B cell (primary cell): ENCODE measurements at regions not wholly inside any gene's neighbourhood (a gene's known extent, or its start where the extent isn't known, plus 50 kb on each side); places are given as distances from the start of the nearest gene placed in this dataset.

Source experiments
- ATAC-seq: fragments of 200-7000 bp; cut with Tn5 transposase; one replicate; pipeline ENCODE4 v1.10.0; 2021; ENCODE audit warnings: low read depth, mild to moderate bottlenecking, moderate number of reproducible peaks, moderate library complexity
- CTCF ChIA-PET: fragments of 350-600 bp; sonication (Branson Sonifier 250); formaldehyde crosslinking; loops from one replicate; lab custom pipeline; 2021; ENCODE audit warnings: antibody characterized with exemption, inconsistent platforms; lab: Charles Lee
- POLR2A ChIA-PET: fragments of 350-600 bp; sonication (Branson Sonifier 250); formaldehyde crosslinking; loops from one replicate; lab custom pipeline; 2021; ENCODE audit warnings: antibody characterized with exemption; lab: Charles Lee
- DNase-seq: peaks from one replicate; pipeline ENCODE4 v3.0.0; 2013
- H2AFZ ChIP-seq: 2 replicates; pipeline ENCODE4 v1.6.1; 2012; ENCODE audit warnings: mild to moderate bottlenecking, low read depth, low read length; ENCODE audit not compliant: insufficient read depth, poor library complexity, severe bottlenecking
- H3K27ac ChIP-seq, 2 donors: 1 replicate in 1 of 2; 2 replicates in 1 of 2; pipeline ENCODE4 v1.5.1; 2012 to 2013; ENCODE audit warnings: low read length in 2 of 2, mild to moderate bottlenecking in 2 of 2, moderate library complexity in 1 of 2
- H3K27me3 ChIP-seq, 4 experiments: fragments of 200-600 bp in 1 of 4; sonication (generic) in 1 of 4; replicated peaks in 1 of 4; 1 replicate in 2 of 4; 2 replicates in 2 of 4; pipeline versions ENCODE4 v1.6.1 to v1.7.0; 2013 to 2016; ENCODE audit warnings: low read length in 3 of 4, mild to moderate bottlenecking in 2 of 4, mixed read lengths in 1 of 4, moderate library complexity in 1 of 4; ENCODE audit not compliant: insufficient read depth in 4 of 4, control insufficient read depth in 3 of 4; ENCODE audit errors: control extremely low read depth in 1 of 4
- H3K36me3 ChIP-seq, 2 experiments: replicated peaks in 1 of 2; 1 replicate in 1 of 2; 2 replicates in 1 of 2; pipeline versions ENCODE4 v1.6.1 to v1.7.1; 2013; ENCODE audit warnings: low read length in 1 of 2; ENCODE audit not compliant: insufficient read depth in 2 of 2, control insufficient read depth in 1 of 2; ENCODE audit errors: control extremely low read depth in 1 of 2, extremely low read depth in 1 of 2
- H3K4me1 ChIP-seq, 2 donors: fragments of 200-600 bp in 1 of 2; sonication (generic) in 1 of 2; 1 replicate in 1 of 2; 2 replicates in 1 of 2; pipeline versions ENCODE4 v1.5.1 to v1.6.1; 2013 to 2017; ENCODE audit warnings: low read length in 2 of 2; ENCODE audit not compliant: control insufficient read depth in 2 of 2, insufficient read depth in 2 of 2
- H3K4me2 ChIP-seq: replicated peaks from 2 replicates; pipeline ENCODE3; 2012; ENCODE audit warnings: mild to moderate bottlenecking, low read depth, low read length; ENCODE audit not compliant: poor library complexity, severe bottlenecking
- H3K4me3 ChIP-seq, 5 experiments: fragments of 200-600 bp in 1 of 5; sonication (generic) in 1 of 5; 1 replicate in 3 of 5; 2 replicates in 2 of 5; pipeline versions ENCODE4 v1.5.1 to v1.7.0; 2011 to 2016; ENCODE audit warnings: low read length in 4 of 5, mild to moderate bottlenecking in 4 of 5, low read depth in 2 of 5, control low read depth in 1 of 5, moderate library complexity in 1 of 5; ENCODE audit not compliant: insufficient read depth in 1 of 5; ENCODE audit errors: control extremely low read depth in 1 of 5, extremely low read depth in 1 of 5
- H3K79me2 ChIP-seq: fragments of 200-600 bp; sonication (generic); one replicate; pipeline ENCODE4 v1.6.0; 2016; ENCODE audit warnings: low read length; ENCODE audit not compliant: control insufficient read depth, insufficient read depth
- H3K9ac ChIP-seq: fragments of 200-600 bp; sonication (generic); 2 replicates; pipeline ENCODE4 v1.6.1; 2017; ENCODE audit warnings: mild to moderate bottlenecking, low read length, moderate library complexity
- H3K9me3 ChIP-seq, 3 donors: one replicate each; pipeline versions ENCODE4 v1.6.1 to v1.7.1; 2013; ENCODE audit warnings: low read length in 2 of 3; ENCODE audit not compliant: control insufficient read depth in 2 of 3, insufficient read depth in 1 of 3; ENCODE audit errors: control extremely low read depth in 1 of 3
- H4K20me1 ChIP-seq: 2 replicates; pipeline ENCODE4 v1.6.0; 2012; ENCODE audit warnings: mild to moderate bottlenecking, low read length; ENCODE audit not compliant: insufficient read depth, control insufficient read depth, poor library complexity, severe bottlenecking
- H3K27ac Mint-ChIP-seq: one replicate; pipeline ENCODE4 v1.8.0; 2021; ENCODE audit warnings: mixed read lengths
- H3K27me3 Mint-ChIP-seq: one replicate; pipeline ENCODE4 v1.8.0; 2021; ENCODE audit warnings: mixed read lengths
- H3K4me1 Mint-ChIP-seq: one replicate; pipeline ENCODE4 v1.8.0; 2021; ENCODE audit warnings: mixed read lengths
- H3K4me3 Mint-ChIP-seq: one replicate; pipeline ENCODE4 v1.8.0; 2021; ENCODE audit warnings: mixed read lengths
- H3K9me3 Mint-ChIP-seq: one replicate; pipeline ENCODE4 v1.8.0; 2022; ENCODE audit warnings: mixed read lengths; ENCODE audit not compliant: insufficient read depth
- EZH2 ChIP-seq: IDR thresholded peaks from 2 replicates; pipeline ENCODE4 v1.6.1; 2012; ENCODE audit warnings: borderline replicate concordance, low read depth, mild to moderate bottlenecking, moderate library complexity, low read length; ENCODE audit not compliant: insufficient read depth, poor library complexity, severe bottlenecking
- WGBS: methylation state at CpG from one replicate; pipeline ENCODE4 v1.1.5; 2013; ENCODE audit warnings: missing lambda C conversion rate; ENCODE audit not compliant: insufficient coverage; 5-methylcytosine and 5-hydroxymethylcytosine counted together
- intact Hi-C: fragments of 100-400 bp; cut with micrococcal nuclease; formaldehyde crosslinking; loops from one replicate; pipeline ENCODE4 v1.10.0; 2022
- TF ChIP-seq, protein P1 (sequence below): fragments of 200-600 bp; IDR thresholded peaks from one replicate; pipeline ENCODE4 v1.8.0; 2022; ENCODE audit warnings: antibody characterized with exemption, mild to moderate bottlenecking

DNA sequence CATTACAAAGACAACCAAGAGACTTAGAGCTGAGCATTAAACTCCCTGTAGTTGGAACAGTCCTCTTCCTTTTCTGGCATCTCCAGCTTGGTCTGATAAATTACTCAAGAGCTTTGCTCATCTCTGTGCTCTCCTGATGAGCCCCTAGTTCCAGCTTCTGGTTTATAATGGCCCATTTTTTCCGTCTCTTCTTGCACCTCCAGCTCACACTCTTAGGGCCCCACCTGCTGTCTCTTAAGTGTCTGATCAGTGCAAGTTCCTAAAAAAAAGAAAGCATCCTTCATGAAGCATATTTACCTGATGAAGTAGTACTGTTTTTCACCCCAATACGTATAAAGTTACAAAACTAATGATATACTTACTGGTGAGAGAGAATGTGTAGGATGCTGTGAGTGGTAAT is 822.9 kb downstream of the RNF144A start:
- H3K9me3 ChIP-seq, result no peaks in the 10 kb centered on the region
- Mint-ChIP-seq H3K27ac (no peak overlapping the region), H3K4me1 (no peaks in the 10 kb centered on the region), H3K9me3 (no peaks in the 10 kb centered on the region), H3K4me3 (no peak overlapping the region), H3K27me3 (peaks cover 6% of the 10 kb centered on the region)
- no peak overlapping the region for H3K9ac ChIP-seq
- DNase-seq, result no peak
- H3K27ac ChIP-seq, result no peak overlapping the region
- no peaks in the 10 kb centered on the region for H3K36me3 ChIP-seq
- H3K4me1 ChIP-seq, result no peaks in the 10 kb centered on the region
- no peak for ATAC-seq
- H3K27me3 ChIP-seq, result no peaks in the 10 kb centered on the region
- no peaks in the 10 kb centered on the region for H3K79me2 ChIP-seq
- no peak overlapping the region for H2AFZ ChIP-seq
- CTCF ChIA-PET, result interaction anchor here (1.0 kb wide), 1 partner anchor 9 kb away, joined by 3 read pairs; no protein-coding TSS in a partner anchor
- intact Hi-C loops, result no loop called here
- no peaks in the 10 kb centered on the region for H4K20me1 ChIP-seq
- no peak overlapping the region for H3K4me3 ChIP-seq
- H3K4me2 ChIP-seq, result no peak overlapping the region
- no CpG with 5 or more reads among the region's 2 CpGs for WGBS
- no peak for TF ChIP-seq EZH2
- TF ChIP-seq, protein P1, sequence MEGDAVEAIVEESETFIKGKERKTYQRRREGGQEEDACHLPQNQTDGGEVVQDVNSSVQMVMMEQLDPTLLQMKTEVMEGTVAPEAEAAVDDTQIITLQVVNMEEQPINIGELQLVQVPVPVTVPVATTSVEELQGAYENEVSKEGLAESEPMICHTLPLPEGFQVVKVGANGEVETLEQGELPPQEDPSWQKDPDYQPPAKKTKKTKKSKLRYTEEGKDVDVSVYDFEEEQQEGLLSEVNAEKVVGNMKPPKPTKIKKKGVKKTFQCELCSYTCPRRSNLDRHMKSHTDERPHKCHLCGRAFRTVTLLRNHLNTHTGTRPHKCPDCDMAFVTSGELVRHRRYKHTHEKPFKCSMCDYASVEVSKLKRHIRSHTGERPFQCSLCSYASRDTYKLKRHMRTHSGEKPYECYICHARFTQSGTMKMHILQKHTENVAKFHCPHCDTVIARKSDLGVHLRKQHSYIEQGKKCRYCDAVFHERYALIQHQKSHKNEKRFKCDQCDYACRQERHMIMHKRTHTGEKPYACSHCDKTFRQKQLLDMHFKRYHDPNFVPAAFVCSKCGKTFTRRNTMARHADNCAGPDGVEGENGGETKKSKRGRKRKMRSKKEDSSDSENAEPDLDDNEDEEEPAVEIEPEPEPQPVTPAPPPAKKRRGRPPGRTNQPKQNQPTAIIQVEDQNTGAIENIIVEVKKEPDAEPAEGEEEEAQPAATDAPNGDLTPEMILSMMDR, result no peak
- POLR2A ChIA-PET, result no interaction called here

DNA sequence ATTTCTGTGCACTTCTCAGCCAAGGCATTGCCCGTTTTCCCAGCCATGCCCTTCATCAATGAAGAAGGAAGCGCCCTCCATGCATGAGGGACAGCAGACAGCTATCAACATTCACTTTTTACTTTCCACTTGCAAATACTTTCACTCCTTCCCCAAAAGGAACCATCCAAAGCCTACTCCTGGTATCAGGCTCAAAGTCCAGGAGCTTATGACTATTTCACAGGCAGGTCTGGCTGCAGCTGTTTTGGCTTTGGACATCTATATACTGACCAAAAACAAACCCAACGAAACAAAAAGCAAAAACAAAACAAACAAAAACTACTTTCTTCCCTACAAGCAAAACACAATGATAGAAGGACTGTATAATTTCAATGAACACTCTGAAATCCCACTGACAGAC is 825.1 kb downstream of the RNF144A start:
- Histone ChIP-seq H4K20me1 (no peaks in the 10 kb centered on the region), H3K36me3 (no peaks in the 10 kb centered on the region), H3K79me2 (no peaks in the 10 kb centered on the region), H3K4me2 (no peak overlapping the region), H3K4me3 (no peak overlapping the region), H3K27me3 (no peaks in the 10 kb centered on the region), H3K9me3 (no peaks in the 10 kb centered on the region), H3K4me1 (no peaks in the 10 kb centered on the region), H3K9ac (no peak overlapping the region), H2AFZ (no peak overlapping the region), H3K27ac (no peak overlapping the region)
- CTCF ChIA-PET, result no interaction called here
- Mint-ChIP-seq H3K4me1 (no peaks in the 10 kb centered on the region), H3K27me3 (peaks cover 6% of the 10 kb centered on the region), H3K27ac (no peak overlapping the region), H3K4me3 (no peak overlapping the region), H3K9me3 (no peaks in the 10 kb centered on the region)
- POLR2A ChIA-PET, result no interaction called here
- intact Hi-C loops, result no loop called here
- TF ChIP-seq, protein P1, result no peak
- no peak for TF ChIP-seq EZH2
- DNase-seq, result no peak
- no peak for ATAC-seq
- WGBS, result 85% methylated on average over 2 of the region's 3 CpGs
